Head of caudate nucleus (tissue), 42 donors: ENCODE measurements at regions not wholly inside any gene's neighbourhood (a gene's known extent, or its start where the extent isn't known, plus 50 kb on each side); places are given as distances from the start of the nearest gene placed in this dataset.

ENCODE experiments used
- DNase-seq, 42 donors: peaks; one replicate each; pipeline versions ENCODE4 v3.0.0 to v3.0.0-alpha.2; 2020 to 2021; ENCODE audit warnings: mixed read lengths in 7 of 42
- intact Hi-C: fragments of 100-400 bp; cut with DNase I; formaldehyde crosslinking; loops from one replicate; pipeline ENCODE4 v1.15.0; 2022

DNA sequence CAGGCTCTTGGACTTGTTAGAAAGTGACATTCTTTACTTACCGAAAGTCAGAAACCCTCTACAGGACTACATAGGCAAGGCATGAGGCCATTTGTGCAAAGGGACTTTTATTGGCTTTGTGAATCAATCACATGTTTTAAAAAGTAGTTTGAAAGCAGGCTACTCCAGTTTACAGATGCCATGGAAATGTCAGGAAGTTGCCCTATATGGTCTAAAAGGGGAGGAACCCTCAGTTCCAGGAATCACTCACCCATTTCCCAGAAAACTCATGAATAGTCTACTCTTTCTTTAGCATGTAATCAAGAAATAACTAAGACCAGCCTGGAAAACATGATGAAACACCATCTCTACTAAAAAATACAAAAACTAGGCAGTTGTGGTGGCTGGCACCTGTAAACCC, 51.0 kb upstream of the MKRN3 start:
- no peak for DNase-seq
- intact Hi-C loops: no loop called here

DNA sequence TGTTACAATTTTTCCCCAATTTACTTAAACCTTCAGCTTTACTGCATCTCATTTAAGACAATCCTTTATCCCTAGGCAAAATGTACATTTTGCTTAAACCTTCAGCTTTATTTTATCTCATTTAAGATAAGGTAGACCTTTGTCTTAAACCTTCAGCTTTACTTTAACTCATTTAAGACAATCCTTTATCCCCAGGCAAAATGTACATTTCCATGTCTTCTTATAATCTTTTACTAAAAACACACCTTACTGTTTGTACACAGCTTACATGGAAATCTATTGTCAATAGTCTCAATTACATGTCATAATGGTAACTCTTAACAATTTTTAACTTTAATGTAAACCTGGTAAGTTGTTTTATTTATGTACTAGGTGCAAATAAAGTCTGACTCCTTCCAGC, 58.7 kb upstream of the MKRN3 start:
- no peak for DNase-seq
- intact Hi-C loops: no loop called here

DNA sequence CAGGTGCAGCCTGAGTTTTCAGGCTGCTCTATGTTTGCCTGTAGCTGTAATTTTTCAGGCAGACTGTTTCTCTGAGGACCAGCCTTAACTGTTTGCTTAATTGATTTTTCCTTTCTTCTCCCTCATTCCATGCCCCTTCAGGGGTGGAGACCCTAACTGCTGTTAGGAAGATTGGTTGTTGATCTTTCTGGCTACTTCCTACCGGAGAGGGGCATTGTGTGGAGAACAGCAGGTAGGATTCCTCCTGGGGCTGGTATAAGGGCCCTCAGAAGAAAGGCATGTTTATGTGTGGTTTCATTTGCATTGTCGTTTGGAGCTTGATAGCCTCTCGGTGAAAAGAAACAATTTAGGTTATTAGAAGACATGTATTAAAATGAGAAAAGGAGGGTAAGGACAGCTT, 56.9 kb upstream of the GOLGA6L2 start:
- intact Hi-C loops: no loop called here
- DNase-seq: no peak

DNA sequence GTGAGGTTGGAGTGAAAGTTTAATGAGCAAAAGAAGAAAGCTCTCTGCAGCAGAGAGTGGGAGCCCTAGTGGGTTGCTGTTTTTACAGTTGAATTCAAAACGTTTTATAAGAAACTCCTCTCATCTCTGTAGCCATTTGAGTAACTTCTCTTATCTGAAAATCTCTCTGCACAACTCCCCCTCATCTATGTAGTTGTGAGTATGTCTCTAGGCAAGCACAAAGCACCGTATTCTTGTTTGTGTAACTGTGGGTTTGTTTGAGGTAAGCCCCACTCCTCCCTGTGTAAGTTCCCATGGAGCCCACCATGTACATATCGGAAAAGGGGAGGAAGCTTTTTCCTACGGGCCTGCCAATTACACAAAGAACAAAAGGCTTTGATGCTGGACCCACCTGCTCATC, 56.5 kb upstream of the GOLGA6L2 start:
- DNase-seq: peak in 1 of 42 donors; percentile 5
- intact Hi-C loops: no loop called here

DNA sequence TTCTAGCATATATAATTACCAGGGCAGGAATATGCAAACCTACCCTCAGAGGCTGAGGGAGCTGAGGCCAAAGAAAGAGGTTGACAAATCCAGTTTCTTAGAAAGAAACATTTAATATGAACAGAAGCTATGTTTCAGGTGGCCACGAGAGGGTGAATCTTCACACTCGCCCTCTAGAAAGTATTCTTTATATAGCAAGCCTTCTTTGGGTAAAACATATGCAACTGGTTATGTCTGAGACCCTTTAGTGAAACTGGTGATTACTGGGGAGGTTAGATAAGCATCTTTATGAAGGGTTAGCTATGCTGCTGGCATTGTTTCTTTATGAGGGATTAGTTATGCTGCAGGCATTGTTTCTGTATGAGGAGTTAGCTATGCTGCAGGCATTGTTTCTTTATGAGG, 50.7 kb upstream of the GOLGA6L2 start:
- intact Hi-C loops: no loop called here
- DNase-seq: peak in 30 of 42 donors; percentile 5 to 69 (median 32)
